Lung (tissue), 11 donors: ENCODE measurements at regions not wholly inside any gene's neighbourhood (a gene's known extent, or its start where the extent isn't known, plus 50 kb on each side); places are given as distances from the start of the nearest gene placed in this dataset.

Source experiments
- ATAC-seq: fragments of 200-7000 bp; cut with Tn5 transposase; one replicate; pipeline ENCODE4 v1.9.1; 2020; ENCODE audit warnings: moderate number of reproducible peaks; ENCODE audit not compliant: insufficient read depth, low FRiP score
- DNase-seq, 3 donors: peaks; one replicate each; pipeline ENCODE4 v3.0.0-alpha.2; 2013 to 2017
- H3K27ac ChIP-seq, 2 donors: one replicate each; pipeline ENCODE4 v1.5.1; 2013; ENCODE audit warnings: mild to moderate bottlenecking in 2 of 2, moderate library complexity in 2 of 2, control low read depth in 1 of 2, inconsistent platforms in 1 of 2, low read depth in 1 of 2, low read length in 1 of 2
- H3K27me3 ChIP-seq, 3 donors: one replicate each; pipeline ENCODE4 v1.5.1; 2013; ENCODE audit warnings: low read length in 2 of 3; ENCODE audit not compliant: control insufficient read depth in 3 of 3, insufficient read depth in 3 of 3
- H3K36me3 ChIP-seq, 4 donors: one replicate each; pipeline ENCODE4 v1.5.1; 2013; ENCODE audit warnings: low read length in 4 of 4, mild to moderate bottlenecking in 1 of 4, moderate library complexity in 1 of 4; ENCODE audit not compliant: control insufficient read depth in 4 of 4, insufficient read depth in 4 of 4
- H3K4me1 ChIP-seq, 5 donors: one replicate each; pipeline ENCODE4 v1.5.1; 2013; ENCODE audit warnings: low read length in 5 of 5, mild to moderate bottlenecking in 2 of 5, moderate library complexity in 1 of 5; ENCODE audit not compliant: control insufficient read depth in 5 of 5, insufficient read depth in 5 of 5
- H3K4me3 ChIP-seq: one replicate; pipeline ENCODE4 v1.5.1; 2013; ENCODE audit warnings: mild to moderate bottlenecking, control low read depth, moderate library complexity
- H3K9ac ChIP-seq, 2 donors: one replicate each; pipeline ENCODE4 v1.5.1; 2013; ENCODE audit warnings: low read length in 2 of 2, control low read depth in 1 of 2; ENCODE audit not compliant: insufficient read depth in 1 of 2
- H3K9me3 ChIP-seq, 4 donors: one replicate each; pipeline ENCODE4 v1.5.1; 2013; ENCODE audit warnings: low read length in 3 of 4, mild to moderate bottlenecking in 1 of 4, moderate library complexity in 1 of 4; ENCODE audit not compliant: control insufficient read depth in 4 of 4, insufficient read depth in 3 of 4
- CTCF ChIP-seq: IDR thresholded peaks from 2 replicates; pipeline ENCODE4 v1.5.1; 2012; ENCODE audit warnings: mild to moderate bottlenecking; ENCODE audit errors: control extremely low read depth, extremely low read depth
- WGBS, 2 donors: extraction: QIAGEN DNeasy Blood & Tissue Kit; methylation state at CpG; one replicate each; pipeline ENCODE4 v1.1.7; 2013; 5-methylcytosine and 5-hydroxymethylcytosine counted together
- donor health status: control.
- donor health status: control.
- donor health status: Bipolar disorder and iron deficiency.
- donor health status: healthy.
- donor health status: DM: yes; HTN: yes; CAD: no.

GRCh38 chr6:19035461-19036195, 648.5 kb downstream of the RNF144B start:
- Histone ChIP-seq H3K4me1 (peaks cover 2 to 40% (median 18%) of the 10 kb centered on the region in 5 donors), H3K9ac (no peak overlapping the region), H3K27ac (peak overlapping the region in 1 of 2 donors; percentile 33), H3K36me3 (no peaks in the 10 kb centered on the region), H3K9me3 (peaks cover 0 to 3% (median 0%) of the 10 kb centered on the region in 4 donors), H3K27me3 (no peaks in the 10 kb centered on the region), H3K4me3 (no peak overlapping the region)
- DNase-seq (peak; percentile 37 to 81 (median 68)), ATAC-seq (no peak)
- TF ChIP-seq CTCF, result no peak
- WGBS, 2 donors, result 62 to 69% methylated on average over 7 of the region's 7 CpGs

GRCh38 chr6:19036196-19036555, 649.0 kb downstream of the RNF144B start:
- WGBS, 2 donors, result 80 to 84% methylated on average over 2 of the region's 2 CpGs

GRCh38 chr6:19037607-19038006, 650.5 kb downstream of the RNF144B start:
- ATAC-seq, result no peak
- H3K27ac ChIP-seq, result no peak overlapping the region
- H3K4me1 ChIP-seq, result peaks cover 2 to 40% (median 22%) of the 10 kb centered on the region in 5 donors
- H3K4me3 ChIP-seq, result no peak overlapping the region
- DNase-seq, result no peak
- no peaks in the 10 kb centered on the region for H3K27me3 ChIP-seq
- H3K36me3 ChIP-seq, result no peaks in the 10 kb centered on the region
- no peak for TF ChIP-seq CTCF
- 87 to 90% methylated on average over 4 of the region's 4 CpGs for WGBS, 2 donors
- no peak overlapping the region for H3K9ac ChIP-seq
- H3K9me3 ChIP-seq, result peaks cover 0 to 3% (median 0%) of the 10 kb centered on the region in 4 donors

More at GRCh38 chr6:19036196-19036555, 649.0 kb downstream of the RNF144B start:
- ATAC-seq, result no peak
- H3K4me1 ChIP-seq, result peaks cover 2 to 40% (median 18%) of the 10 kb centered on the region in 5 donors
- H3K27me3 ChIP-seq, result no peaks in the 10 kb centered on the region
- H3K9ac ChIP-seq, result no peak overlapping the region
- H3K27ac ChIP-seq, result no peak overlapping the region
- H3K9me3 ChIP-seq, result peaks cover 0 to 3% (median 0%) of the 10 kb centered on the region in 4 donors
- no peak overlapping the region for H3K4me3 ChIP-seq
- no peak for TF ChIP-seq CTCF
- no peaks in the 10 kb centered on the region for H3K36me3 ChIP-seq
- peak in 2 of 3 donors; percentile 34 to 36 for DNase-seq
